GM19372 (cell line): ENCODE measurements at regions not wholly inside any gene's neighbourhood (a gene's known extent, or its start where the extent isn't known, plus 50 kb on each side); places are given as distances from the start of the nearest gene placed in this dataset.

ENCODE experiments used
- ATAC-seq: cut with Tn5 transposase; IDR thresholded peaks from one replicate; pipeline ENCODE4 v1.9.1; 2021; ENCODE audit warnings: mild to moderate bottlenecking, low read depth, moderate library complexity; ENCODE audit not compliant: unreplicated experiment

- ATAC-seq: no peak
Measured at GRCh38 chr2:64220894-64221617, 76.8 kb upstream of the PELI1 start.

- ATAC-seq: no peak
Measured at GRCh38 chr2:64221935-64222334, 77.7 kb upstream of the PELI1 start.

- no peak for ATAC-seq
Measured at GRCh38 chr2:64222351-64222750, 78.1 kb upstream of the PELI1 start.

GRCh38 chr2:64223055-64223454, 78.8 kb upstream of the PELI1 start:
- ATAC-seq: peak; percentile 63

- ATAC-seq: no peak
Measured at GRCh38 chr2:64225491-64225890, 81.3 kb upstream of the PELI1 start.

GRCh38 chr2:64226611-64227010, 82.4 kb upstream of the PELI1 start:
- no peak for ATAC-seq

GRCh38 chr2:64227603-64228125, 83.4 kb upstream of the PELI1 start:
- no peak for ATAC-seq

- ATAC-seq: peak; percentile 96
Measured at GRCh38 chr2:64228126-64228678, 84.0 kb upstream of the PELI1 start.

- ATAC-seq: no peak
Measured at GRCh38 chr2:64228918-64229317, 84.7 kb upstream of the PELI1 start.

GRCh38 chr2:64230540-64230939, 86.3 kb upstream of the PELI1 start:
- ATAC-seq: no peak

GRCh38 chr2:64232266-64232665, 88.0 kb upstream of the PELI1 start:
- ATAC-seq: no peak

GRCh38 chr2:64233376-64233922, 89.2 kb upstream of the PELI1 start:
- ATAC-seq: no peak

GRCh38 chr2:64234150-64234549, 89.9 kb upstream of the PELI1 start:
- no peak for ATAC-seq

GRCh38 chr2:64234785-64235184, 90.6 kb upstream of the PELI1 start:
- no peak for ATAC-seq

GRCh38 chr2:64237266-64237665, 93.0 kb upstream of the PELI1 start:
- no peak for ATAC-seq

GRCh38 chr2:64238799-64239198, 94.6 kb upstream of the PELI1 start:
- ATAC-seq: no peak

GRCh38 chr2:64243081-64244036, 99.1 kb upstream of the PELI1 start:
- no peak for ATAC-seq

GRCh38 chr2:64244037-64244416, 99.8 kb upstream of the PELI1 start:
- no peak for ATAC-seq

GRCh38 chr2:64245631-64246030, 101.4 kb upstream of the PELI1 start:
- ATAC-seq: no peak

GRCh38 chr2:64246962-64247361, 102.7 kb upstream of the PELI1 start:
- no peak for ATAC-seq

- ATAC-seq: no peak
Measured at GRCh38 chr2:64249426-64249825, 105.2 kb upstream of the PELI1 start.
